ENCODE measurements at regions not wholly inside any gene's neighbourhood (a gene's known extent, or its start where the extent isn't known, plus 50 kb on each side); places are given as distances from the start of the nearest gene placed in this dataset.
A peak's percentile ranks its signal among the peaks of the same experiment; 100 is the strongest.
"Not testable (repeated sequence)": the region's sequence is repeated elsewhere in the genome, so short reads cannot be mapped to it uniquely, and the experiment has no call there.

GRCh38 chr14:21940887-21941856 lies 267.6 kb upstream of the OR4E1 start:
- DNase-seq = no peak

GRCh38 chr14:21939836-21940235 lies 266.2 kb upstream of the OR4E1 start:
- no peak for DNase-seq

GRCh38 chr14:21937996-21938395 lies 264.4 kb upstream of the OR4E1 start:
- DNase-seq = no peak

GRCh38 chr14:21933681-21934080 lies 260.1 kb upstream of the OR4E1 start:
- no peak for DNase-seq

GRCh38 chr14:21924479-21924878 lies 250.9 kb upstream of the OR4E1 start:
- DNase-seq = peak; percentile 57

GRCh38 chr14:21923820-21924219 lies 250.2 kb upstream of the OR4E1 start:
- DNase-seq = no peak

GRCh38 chr14:21921453-21921852 lies 247.8 kb upstream of the OR4E1 start:
- no peak for DNase-seq

- DNase-seq = no peak
Measured at GRCh38 chr14:21917699-21918436, 244.2 kb upstream of the OR4E1 start.

GRCh38 chr14:21915826-21916225 lies 242.2 kb upstream of the OR4E1 start:
- no peak for DNase-seq

GRCh38 chr14:21913759-21914158 lies 240.1 kb upstream of the OR4E1 start:
- peak; percentile 72 for DNase-seq

GRCh38 chr14:21912367-21912766 lies 238.7 kb upstream of the OR4E1 start:
- no peak for DNase-seq

GRCh38 chr14:21911877-21912276 lies 238.3 kb upstream of the OR4E1 start:
- no peak for DNase-seq

- DNase-seq = no peak
Measured at GRCh38 chr14:21910260-21910659, 236.6 kb upstream of the OR4E1 start.

GRCh38 chr14:21902561-21903181 lies 229.1 kb upstream of the OR4E1 start:
- no peak for DNase-seq

- DNase-seq = not testable (repeated sequence)
Measured at GRCh38 chr14:21894898-21895194, 221.2 kb upstream of the OR4E1 start.

GRCh38 chr14:21894003-21894897 lies 220.6 kb upstream of the OR4E1 start:
- peak; percentile 62 for DNase-seq

- DNase-seq = no peak
Measured at GRCh38 chr14:21891921-21892320, 218.3 kb upstream of the OR4E1 start.

- DNase-seq = no peak
Measured at GRCh38 chr14:21884995-21885394, 211.4 kb upstream of the OR4E1 start.

- no peak for DNase-seq
Measured at GRCh38 chr14:21882226-21882625, 208.6 kb upstream of the OR4E1 start.

GRCh38 chr14:21880918-21881317 lies 207.3 kb upstream of the OR4E1 start:
- DNase-seq = no peak

- no peak for DNase-seq
Measured at GRCh38 chr14:21875791-21876190, 202.2 kb upstream of the OR4E1 start.

- no peak for DNase-seq
Measured at GRCh38 chr14:21874946-21875345, 201.3 kb upstream of the OR4E1 start.

GRCh38 chr14:21874167-21874566 lies 200.5 kb upstream of the OR4E1 start:
- DNase-seq = no peak

Measured in activated CD8-positive, alpha-beta memory T cell treated with anti-CD3 and anti-CD28 coated beads, Interleukin-2, amount 50 U/mL, for 48 hours (primary cell).